ENCODE measurements at regions not wholly inside any gene's neighbourhood (a gene's known extent, or its start where the extent isn't known, plus 50 kb on each side); places are given as distances from the start of the nearest gene placed in this dataset.
"Not testable (repeated sequence)": the region's sequence is repeated elsewhere in the genome, so short reads cannot be mapped to it uniquely, and the experiment has no call there.

- H3K4me3 ChIP-seq (ENCODE audit: low read depth, low read length) = no peak overlapping the region
These were observed 162.1 kb downstream of the PTPRU start for GRCh38 chr1:29398431-29398830.

GRCh38 chr1:29397981-29398380, 161.7 kb downstream of the PTPRU start:
- no peak overlapping the region for H3K4me3 ChIP-seq (ENCODE audit: low read depth, low read length)

GRCh38 chr1:29397256-29397590, 160.9 kb downstream of the PTPRU start:
- H3K4me3 ChIP-seq (ENCODE audit: low read depth, low read length) = no peak overlapping the region

GRCh38 chr1:29396438-29397255, 160.3 kb downstream of the PTPRU start:
- no peak overlapping the region for H3K4me3 ChIP-seq (ENCODE audit: low read depth, low read length)

- no peak overlapping the region for H3K4me3 ChIP-seq (ENCODE audit: low read depth, low read length)
These were observed 159.6 kb downstream of the PTPRU start for GRCh38 chr1:29395736-29396437.

GRCh38 chr1:29394521-29395225, 158.4 kb downstream of the PTPRU start:
- H3K4me3 ChIP-seq (ENCODE audit: low read depth, low read length) = no peak overlapping the region

- no peak overlapping the region for H3K4me3 ChIP-seq (ENCODE audit: low read depth, low read length)
These were observed 157.1 kb downstream of the PTPRU start for GRCh38 chr1:29393451-29393826.

- no peak overlapping the region for H3K4me3 ChIP-seq (ENCODE audit: low read depth, low read length)
These were observed 156.4 kb downstream of the PTPRU start for GRCh38 chr1:29392486-29393450.

- no peak overlapping the region for H3K4me3 ChIP-seq (ENCODE audit: low read depth, low read length)
These were observed 155.7 kb downstream of the PTPRU start for GRCh38 chr1:29392036-29392435.

- H3K4me3 ChIP-seq (ENCODE audit: low read depth, low read length) = no peak overlapping the region
These were observed 155.1 kb downstream of the PTPRU start for GRCh38 chr1:29391362-29391880.

- no peak overlapping the region for H3K4me3 ChIP-seq (ENCODE audit: low read depth, low read length)
These were observed 154.4 kb downstream of the PTPRU start for GRCh38 chr1:29390491-29391361.

GRCh38 chr1:29390075-29390474, 153.8 kb downstream of the PTPRU start:
- H3K4me3 ChIP-seq (ENCODE audit: low read depth, low read length) = no peak overlapping the region

GRCh38 chr1:29389533-29390041, 153.3 kb downstream of the PTPRU start:
- H3K4me3 ChIP-seq (ENCODE audit: low read depth, low read length) = no peak overlapping the region

GRCh38 chr1:29388884-29389283, 152.6 kb downstream of the PTPRU start:
- no peak overlapping the region for H3K4me3 ChIP-seq (ENCODE audit: low read depth, low read length)

GRCh38 chr1:29388170-29388569, 151.8 kb downstream of the PTPRU start:
- H3K4me3 ChIP-seq (ENCODE audit: low read depth, low read length) = no peak overlapping the region

- H3K4me3 ChIP-seq (ENCODE audit: low read depth, low read length) = no peak overlapping the region
These were observed 150.9 kb downstream of the PTPRU start for GRCh38 chr1:29387210-29387609.

GRCh38 chr1:29386453-29386852, 150.1 kb downstream of the PTPRU start:
- H3K4me3 ChIP-seq (ENCODE audit: low read depth, low read length) = not testable (repeated sequence)

- H3K4me3 ChIP-seq (ENCODE audit: low read depth, low read length) = no peak overlapping the region
These were observed 149.6 kb downstream of the PTPRU start for GRCh38 chr1:29385966-29386365.

- H3K4me3 ChIP-seq (ENCODE audit: low read depth, low read length) = no peak overlapping the region
These were observed 148.2 kb downstream of the PTPRU start for GRCh38 chr1:29384496-29385015.

Data from iPS-11a (cell line).